ENCODE measurements at regions not wholly inside any gene's neighbourhood (a gene's known extent, or its start where the extent isn't known, plus 50 kb on each side); places are given as distances from the start of the nearest gene placed in this dataset.

DNA sequence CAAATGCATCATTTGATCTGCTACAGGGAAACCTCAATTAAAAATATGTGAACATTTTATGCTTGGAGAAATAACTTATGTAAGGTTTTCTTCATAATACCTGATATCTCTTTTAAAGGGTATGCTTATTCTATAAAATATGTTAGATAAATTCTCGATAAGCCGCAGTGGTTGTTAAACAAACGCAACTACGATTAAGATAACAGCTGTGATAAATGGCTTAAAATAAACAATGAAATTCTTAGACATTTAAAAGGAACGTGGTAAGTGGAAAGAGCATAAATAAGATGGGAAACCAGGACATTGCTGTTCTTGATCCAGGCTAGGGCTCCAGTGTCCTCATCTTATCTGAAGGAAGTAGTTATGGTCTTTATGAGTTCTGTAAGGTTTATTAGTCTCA is 415.9 kb downstream of the CD83 start:
- TF ChIP-seq EZH2phosphoT487 (IDR thresholded peaks at IDR 0.05; ENCODE audit: low read depth, severe bottlenecking, unreplicated experiment) (no peak), EZH2 (IDR thresholded peaks at IDR 0.05; ENCODE audit: borderline replicate concordance) (no peak)
